ENCODE measurements at regions not wholly inside any gene's neighbourhood (a gene's known extent, or its start where the extent isn't known, plus 50 kb on each side); places are given as distances from the start of the nearest gene placed in this dataset.
A peak's percentile ranks its signal among the peaks of the same experiment; 100 is the strongest.
"Not testable (repeated sequence)": the region's sequence is repeated elsewhere in the genome, so short reads cannot be mapped to it uniquely, and the experiment has no call there.

DNA sequence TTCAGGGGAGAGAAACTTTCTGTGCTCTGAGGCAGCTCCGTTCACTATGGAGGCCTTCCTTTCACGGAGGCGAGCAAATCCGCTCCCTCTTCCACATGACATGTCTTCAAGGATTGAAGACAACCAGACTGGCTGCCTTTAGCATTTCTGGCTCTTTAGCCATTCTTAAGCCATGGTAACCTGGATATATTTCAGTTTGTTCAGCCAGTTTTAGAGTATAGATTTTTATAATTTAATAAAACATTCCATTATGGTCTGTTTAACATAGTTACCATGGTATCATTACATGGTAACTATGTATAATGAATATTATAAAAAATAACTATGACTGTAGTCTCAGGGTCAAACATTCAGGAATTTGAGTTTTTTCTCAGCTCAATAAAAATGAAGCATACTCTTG lies 54.2 kb upstream of the NFIA start:
- DNase-seq = no peak

- DNase-seq = not testable (repeated sequence)
These were observed 64.3 kb upstream of the NFIA start for GRCh38 chr1:61018068-61018467.

GRCh38 chr1:61017651-61018050 lies 64.7 kb upstream of the NFIA start:
- no peak for DNase-seq

GRCh38 chr1:61013946-61014667 lies 68.3 kb upstream of the NFIA start:
- DNase-seq = no peak

DNA sequence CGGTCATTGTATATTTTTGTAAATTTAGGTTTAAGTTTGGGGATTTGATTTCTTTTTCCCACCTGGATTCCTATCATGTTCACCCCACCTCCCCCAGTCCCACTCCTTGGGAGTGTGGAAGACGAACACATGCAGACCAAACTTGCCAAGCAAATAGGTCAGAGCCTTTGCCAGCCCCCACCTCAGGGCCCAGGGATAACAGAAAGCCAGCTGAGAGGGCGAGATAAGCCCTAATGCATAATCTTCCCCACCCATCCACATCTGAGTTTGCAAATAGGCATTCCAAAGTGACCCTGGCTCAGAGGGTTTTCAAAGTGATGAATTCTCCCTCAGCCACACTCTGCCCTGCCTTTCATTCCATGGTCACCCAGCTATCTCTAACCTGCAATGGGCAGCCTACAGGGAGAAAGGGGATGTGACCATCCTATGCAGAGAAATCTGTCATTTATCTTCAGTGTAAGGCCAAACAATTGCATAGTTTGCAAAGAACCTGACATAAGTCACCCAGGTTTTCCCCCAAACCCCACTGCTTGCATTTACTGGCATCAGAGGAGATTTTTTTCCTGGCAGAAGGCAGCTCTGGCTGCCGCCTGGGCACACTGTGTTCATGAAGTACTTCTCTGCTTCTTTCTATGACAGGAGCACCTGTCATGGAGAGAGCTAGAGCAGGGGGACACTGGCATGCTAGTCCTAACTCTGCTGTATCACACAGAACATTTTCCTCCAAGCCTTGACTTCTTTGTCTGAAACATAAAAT lies 69.0 kb upstream of the NFIA start:
- DNase-seq = no peak

GRCh38 chr1:61012341-61012761 lies 70.0 kb upstream of the NFIA start:
- DNase-seq = no peak

- DNase-seq = peak; percentile 100
These were observed 70.6 kb upstream of the NFIA start for GRCh38 chr1:61011561-61012263.

DNA sequence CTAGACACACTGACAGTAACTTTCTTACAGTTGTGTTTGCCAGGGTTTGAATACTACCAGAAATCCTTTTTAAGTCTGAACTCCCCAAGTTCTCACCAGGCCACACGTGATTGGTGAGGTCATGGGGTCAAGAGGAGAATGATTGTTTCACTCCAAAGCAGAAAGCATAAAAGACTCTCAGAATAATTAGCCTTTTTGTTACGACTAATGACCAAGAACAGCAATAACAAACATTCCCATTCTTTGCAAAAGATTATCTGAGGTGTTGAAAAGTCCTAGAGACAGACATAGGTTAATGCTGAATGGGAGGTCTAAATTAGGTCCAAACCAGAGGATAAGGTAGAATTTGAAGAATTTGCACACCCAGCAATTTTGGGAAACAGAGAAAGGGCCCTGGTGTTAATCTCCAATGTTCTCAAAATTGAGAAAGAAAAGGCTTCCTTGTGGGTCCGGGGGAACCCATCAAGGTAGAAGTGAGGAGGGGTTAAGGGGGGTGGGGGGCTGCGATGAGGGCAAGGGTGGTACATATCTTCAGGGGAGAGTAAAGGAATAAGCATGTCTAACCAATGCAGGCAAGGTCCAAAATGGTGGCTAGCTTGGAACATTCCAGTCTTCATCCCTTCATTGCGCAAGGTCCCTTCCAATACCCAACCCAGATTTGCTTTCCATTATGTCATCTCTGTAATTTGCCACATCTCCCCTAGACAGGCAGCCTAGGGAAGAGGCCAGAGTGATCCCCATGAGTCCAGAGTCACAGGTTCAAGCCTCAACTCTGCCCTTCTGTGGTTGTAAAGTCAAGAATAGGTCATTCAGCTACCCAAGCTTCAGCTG lies 74.6 kb upstream of the NFIA start:
- peak; percentile 21 for DNase-seq

- no peak for DNase-seq
These were observed 76.5 kb upstream of the NFIA start for GRCh38 chr1:61005614-61006580.

- DNase-seq = no peak
These were observed 77.9 kb upstream of the NFIA start for GRCh38 chr1:61004262-61005003.

- DNase-seq = no peak
These were observed 82.0 kb upstream of the NFIA start for GRCh38 chr1:61000327-61000726.

DNA sequence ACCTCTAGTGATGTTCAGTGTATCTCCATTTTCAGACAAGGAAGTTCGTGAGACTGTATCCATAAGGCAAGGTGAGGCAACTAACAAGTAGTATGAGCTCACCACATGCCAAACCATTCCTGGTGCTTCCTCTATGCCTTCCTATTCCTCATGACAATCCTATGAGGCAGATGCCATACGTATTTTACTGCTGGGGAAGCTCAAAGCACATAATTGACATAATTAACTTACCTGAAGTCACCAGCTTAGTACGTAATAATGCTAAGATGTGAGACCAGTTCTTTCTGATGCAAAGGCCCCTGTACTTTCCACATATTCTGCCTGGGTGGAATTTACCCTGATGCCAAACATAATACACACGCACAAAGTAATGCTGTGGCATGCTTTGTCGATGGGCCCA lies 83.6 kb upstream of the NFIA start:
- DNase-seq = no peak

DNA sequence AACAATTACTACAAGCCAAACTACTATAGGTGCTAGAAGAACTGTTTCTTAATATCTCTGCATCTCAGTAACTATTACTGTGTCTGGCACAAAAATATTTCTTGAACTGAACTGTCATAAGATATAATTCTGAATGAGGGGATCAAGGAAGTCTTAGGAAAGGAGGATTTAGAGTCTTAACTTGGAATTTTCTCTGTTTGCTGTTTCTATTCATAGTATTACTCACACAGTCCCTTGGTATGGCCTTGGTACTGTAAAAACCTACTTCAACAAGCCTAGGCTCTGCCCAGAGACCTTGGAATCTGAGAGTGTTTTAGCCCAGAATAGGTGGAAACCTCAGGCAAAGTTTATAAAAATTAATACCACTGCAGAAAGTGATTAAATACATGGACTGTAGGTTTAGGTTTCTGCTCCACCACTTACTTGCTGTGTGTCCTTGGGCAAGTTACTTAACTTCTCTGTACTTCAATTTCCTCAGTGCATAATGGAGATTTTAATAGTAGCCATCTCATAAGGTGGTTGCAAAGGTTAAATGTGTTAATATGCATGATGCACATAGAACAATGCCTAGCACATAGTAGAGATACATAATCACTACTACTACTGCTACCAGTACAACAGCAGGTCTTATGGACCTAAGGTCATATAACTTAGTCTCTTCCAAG lies 87.4 kb upstream of the NFIA start:
- no peak for DNase-seq

- DNase-seq = no peak
These were observed 88.0 kb upstream of the NFIA start for GRCh38 chr1:60994369-60994768.

DNA sequence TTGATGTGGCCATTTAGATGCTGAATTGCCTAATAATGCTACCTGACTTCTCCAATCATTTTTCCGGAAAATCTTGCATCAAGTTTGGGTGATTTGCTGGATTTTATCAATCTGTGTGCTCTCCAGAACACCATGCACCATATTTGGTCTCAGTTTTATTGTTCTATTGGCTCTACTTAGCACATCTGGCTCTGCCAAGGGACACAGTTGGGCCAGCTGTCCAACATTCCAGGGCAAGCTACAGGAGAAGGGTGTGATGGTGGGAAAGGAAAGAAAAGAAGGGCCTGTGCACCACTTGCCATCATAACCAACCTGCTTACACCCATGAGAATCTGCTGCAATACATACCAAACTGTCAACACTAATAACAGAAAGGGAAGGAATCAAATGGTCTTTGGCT lies 90.2 kb upstream of the NFIA start:
- DNase-seq = no peak

DNA sequence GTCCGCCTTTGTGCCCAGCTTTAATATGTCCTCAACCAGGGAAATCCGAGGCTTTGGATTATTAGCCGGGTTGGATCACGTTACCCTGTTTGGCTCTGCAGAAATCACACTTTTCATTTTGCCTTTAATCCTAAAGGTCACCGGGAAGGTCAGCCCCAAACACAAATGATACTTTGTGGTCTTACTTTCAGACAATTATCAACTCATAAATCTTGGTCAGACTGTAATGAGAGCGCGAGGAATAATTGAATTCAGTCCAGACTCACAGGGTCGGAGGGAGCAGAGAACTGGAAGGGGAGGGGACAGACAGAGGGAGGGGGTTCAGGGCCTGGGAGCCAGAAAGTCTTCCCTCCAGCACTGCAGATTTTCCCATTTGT lies 91.7 kb upstream of the NFIA start:
- no peak for DNase-seq

GRCh38 chr1:60989749-60990713 lies 92.3 kb upstream of the NFIA start:
- DNase-seq = no peak

- no peak for DNase-seq
These were observed 93.5 kb upstream of the NFIA start for GRCh38 chr1:60988891-60989290.

DNA sequence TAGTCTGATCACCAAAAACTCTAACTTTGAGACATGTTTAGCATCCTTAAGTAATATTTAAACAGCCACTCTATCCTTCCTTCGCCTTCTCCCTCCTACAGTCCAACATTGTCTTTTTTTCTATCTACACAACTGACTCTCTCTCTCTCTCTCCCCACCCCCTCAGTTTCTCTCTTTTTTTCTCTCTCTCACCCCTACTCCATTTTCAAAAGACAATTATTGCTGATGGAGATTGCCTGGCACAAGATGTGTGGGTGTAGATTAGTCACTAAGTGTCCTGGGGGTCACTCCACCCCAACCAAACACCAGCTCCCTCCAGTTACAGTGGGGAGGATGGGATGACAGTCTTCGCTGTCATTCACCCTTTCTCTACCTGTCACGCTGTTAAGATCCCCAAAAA lies 94.5 kb upstream of the NFIA start:
- DNase-seq = no peak

Data from NCI-H1105 treated with DMSO at 0.1 percent for 48 hours (cell line).